ENCODE measurements at regions not wholly inside any gene's neighbourhood (a gene's known extent, or its start where the extent isn't known, plus 50 kb on each side); places are given as distances from the start of the nearest gene placed in this dataset.

DNA sequence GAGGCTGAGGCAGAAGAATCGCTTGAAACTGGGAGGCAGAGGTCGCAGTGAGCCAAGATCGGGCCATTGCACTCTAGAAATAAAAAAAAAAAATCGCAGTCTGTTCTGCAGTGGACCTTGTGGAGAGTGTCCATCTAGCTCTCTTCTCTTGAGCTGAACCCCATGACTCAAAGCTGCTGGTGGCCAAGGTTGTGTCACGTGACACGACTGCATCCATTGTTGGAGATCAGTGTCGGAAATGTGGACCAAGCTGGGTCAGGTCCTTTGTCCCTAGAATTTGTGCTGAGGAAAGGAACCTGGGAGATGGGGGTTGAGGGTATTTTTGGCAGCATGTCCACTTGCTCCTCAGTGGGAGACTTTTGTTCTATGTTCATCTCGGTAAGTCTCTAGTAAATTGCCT lies 564.8 kb upstream of the CDH4 start:
- H3K4me2 ChIP-seq, result no peak overlapping the region
- ChIA-PET POLR2A (no interaction called here), CTCF (no interaction called here)
- H3K4me1 ChIP-seq, result no peaks in the 10 kb centered on the region
- TF ChIP-seq ZC3H11A (IDR thresholded peaks at IDR 0.05), result no peak
- TF ChIP-seq, protein P1, sequence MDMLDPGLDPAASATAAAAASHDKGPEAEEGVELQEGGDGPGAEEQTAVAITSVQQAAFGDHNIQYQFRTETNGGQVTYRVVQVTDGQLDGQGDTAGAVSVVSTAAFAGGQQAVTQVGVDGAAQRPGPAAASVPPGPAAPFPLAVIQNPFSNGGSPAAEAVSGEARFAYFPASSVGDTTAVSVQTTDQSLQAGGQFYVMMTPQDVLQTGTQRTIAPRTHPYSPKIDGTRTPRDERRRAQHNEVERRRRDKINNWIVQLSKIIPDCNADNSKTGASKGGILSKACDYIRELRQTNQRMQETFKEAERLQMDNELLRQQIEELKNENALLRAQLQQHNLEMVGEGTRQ (IDR thresholded peaks at IDR 0.05), result peak; percentile 53
- H3K9me3 ChIP-seq, result 0 out of 3 replicates have a peak, but pooled peaks cover 2% of the 10 kb centered on the region
- no peak for ATAC-seq
- FAIRE-seq, result no peak
- H3K27ac ChIP-seq, result no peak overlapping the region
- 21% methylated on average over 8 of the region's 8 CpGs for WGBS (ENCODE audit: missing lambda C conversion rate)
- no peak for DNase-seq (ENCODE audit: low read depth in 1 of 2, low spot score in 1 of 2)
- H3K4me3 ChIP-seq, result no peak overlapping the region

DNA sequence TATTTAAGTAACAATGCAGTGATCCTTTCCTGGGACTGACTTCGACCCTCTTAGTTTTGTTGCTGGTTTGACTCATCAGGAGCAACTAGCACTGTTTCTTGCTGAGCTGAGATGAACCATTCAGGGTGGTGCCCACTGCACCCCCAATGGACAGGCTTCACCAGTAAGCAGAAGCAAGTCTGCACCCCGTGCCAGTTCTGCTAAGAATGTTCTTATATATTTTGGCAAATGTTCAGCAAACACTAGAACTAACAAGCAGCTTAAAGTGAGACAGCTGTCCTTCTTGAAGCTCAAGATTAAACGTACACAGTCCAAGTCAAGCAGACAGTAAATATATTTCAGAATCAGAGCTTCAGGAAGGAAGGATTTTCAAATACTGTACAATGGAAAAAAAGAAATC lies 561.3 kb upstream of the CDH4 start:
- H3K9me3 ChIP-seq, result no peaks in the 10 kb centered on the region
- ChIA-PET CTCF (no interaction called here), POLR2A (no interaction called here)
- DNase-seq (ENCODE audit: low read depth in 1 of 2, low spot score in 1 of 2) (no peak), ATAC-seq (no peak), FAIRE-seq (no peak)
- TF ChIP-seq CHD2 (IDR thresholded peaks at IDR 0.05; ENCODE audit: low read length, partially characterized antibody), result no peak
- TF ChIP-seq, protein P2, sequence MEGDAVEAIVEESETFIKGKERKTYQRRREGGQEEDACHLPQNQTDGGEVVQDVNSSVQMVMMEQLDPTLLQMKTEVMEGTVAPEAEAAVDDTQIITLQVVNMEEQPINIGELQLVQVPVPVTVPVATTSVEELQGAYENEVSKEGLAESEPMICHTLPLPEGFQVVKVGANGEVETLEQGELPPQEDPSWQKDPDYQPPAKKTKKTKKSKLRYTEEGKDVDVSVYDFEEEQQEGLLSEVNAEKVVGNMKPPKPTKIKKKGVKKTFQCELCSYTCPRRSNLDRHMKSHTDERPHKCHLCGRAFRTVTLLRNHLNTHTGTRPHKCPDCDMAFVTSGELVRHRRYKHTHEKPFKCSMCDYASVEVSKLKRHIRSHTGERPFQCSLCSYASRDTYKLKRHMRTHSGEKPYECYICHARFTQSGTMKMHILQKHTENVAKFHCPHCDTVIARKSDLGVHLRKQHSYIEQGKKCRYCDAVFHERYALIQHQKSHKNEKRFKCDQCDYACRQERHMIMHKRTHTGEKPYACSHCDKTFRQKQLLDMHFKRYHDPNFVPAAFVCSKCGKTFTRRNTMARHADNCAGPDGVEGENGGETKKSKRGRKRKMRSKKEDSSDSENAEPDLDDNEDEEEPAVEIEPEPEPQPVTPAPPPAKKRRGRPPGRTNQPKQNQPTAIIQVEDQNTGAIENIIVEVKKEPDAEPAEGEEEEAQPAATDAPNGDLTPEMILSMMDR (IDR thresholded peaks at IDR 0.05), result no peak
- no peak for TF ChIP-seq CBX2 (IDR thresholded peaks at IDR 0.05; ENCODE audit: borderline replicate concordance, low read depth)
- no peak for TF ChIP-seq FOSB (CRISPR knock-in tag; IDR thresholded peaks at IDR 0.05)
- TF ChIP-seq HOXA7 (CRISPR knock-in tag; IDR thresholded peaks at IDR 0.05), result no peak
- no peaks in the 10 kb centered on the region for H3K4me1 ChIP-seq
- no peak overlapping the region for H3K4me3 ChIP-seq
- 3% methylated on average over 3 of the region's 3 CpGs for WGBS (ENCODE audit: missing lambda C conversion rate)
- no peak overlapping the region for H3K4me2 ChIP-seq
- no peak overlapping the region for H3K27ac ChIP-seq

DNA sequence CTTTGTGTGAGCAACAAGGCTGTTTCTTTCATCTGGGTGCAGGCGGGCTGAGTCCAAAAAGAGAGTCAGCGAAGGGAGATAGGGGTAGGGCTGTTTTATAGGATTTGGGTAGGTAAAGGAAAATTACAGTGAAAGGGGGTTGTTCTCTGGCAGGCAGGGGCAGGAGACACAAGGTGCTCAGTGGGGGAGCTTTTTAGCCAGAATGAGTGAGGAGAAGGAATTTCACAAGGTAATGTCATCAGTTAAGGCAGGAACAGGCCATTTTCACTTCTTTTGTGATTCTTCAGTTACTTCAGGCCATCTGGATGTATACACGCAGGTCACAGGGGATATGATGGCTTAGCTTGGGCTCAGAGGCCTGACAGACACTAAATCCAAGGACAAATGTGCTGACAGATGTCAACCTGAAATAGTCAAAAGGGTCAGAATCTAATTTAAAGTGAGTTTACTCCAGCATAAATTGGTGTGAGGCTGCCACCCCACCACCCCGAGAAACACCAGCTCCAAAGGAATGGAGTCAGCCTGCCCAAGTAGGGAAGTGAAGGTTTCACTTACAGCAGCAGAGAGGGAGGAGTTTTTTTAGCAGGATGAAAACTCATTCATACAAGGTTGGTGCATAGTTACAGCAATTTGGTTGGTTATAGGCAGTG lies 560.0 kb upstream of the CDH4 start:
- POLR2A ChIA-PET, result no interaction called here
- Histone ChIP-seq H3K4me2 (no peak overlapping the region), H3K9me3 (no peaks in the 10 kb centered on the region), H3K4me3 (no peak overlapping the region), H3K27ac (no peak overlapping the region), H3K4me1 (no peaks in the 10 kb centered on the region)
- DNase-seq (ENCODE audit: low read depth in 1 of 2, low spot score in 1 of 2), result no peak
- CTCF ChIA-PET, result no interaction called here
- FAIRE-seq, result no peak
- 2% methylated on average over 4 of the region's 4 CpGs for WGBS (ENCODE audit: missing lambda C conversion rate)
- ATAC-seq, result no peak
- TF ChIP-seq ZC3H11A (IDR thresholded peaks at IDR 0.05) (no peak), JUN (IDR thresholded peaks at IDR 0.05) (no peak), BHLHE40 (IDR thresholded peaks at IDR 0.05; ENCODE audit: low read depth, low read length) (no peak), SREBF2 (IDR thresholded peaks at IDR 0.05) (no peak), POLR2AphosphoS2 (conservative IDR thresholded peaks at IDR 0.05; ENCODE audit: low read length) (no peak), EHF (CRISPR knock-in tag; IDR thresholded peaks at IDR 0.05) (no peak), PHF8 (IDR thresholded peaks at IDR 0.05; ENCODE audit: borderline replicate concordance, low read depth) (no peak), ZFP36 (IDR thresholded peaks at IDR 0.05; ENCODE audit: borderline replicate concordance, partially characterized antibody) (no peak), FOXS1 (CRISPR knock-in tag; IDR thresholded peaks at IDR 0.05) (no peak)
- TF ChIP-seq, protein P3, sequence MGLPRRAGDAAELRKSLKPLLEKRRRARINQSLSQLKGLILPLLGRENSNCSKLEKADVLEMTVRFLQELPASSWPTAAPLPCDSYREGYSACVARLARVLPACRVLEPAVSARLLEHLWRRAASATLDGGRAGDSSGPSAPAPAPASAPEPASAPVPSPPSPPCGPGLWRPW (IDR thresholded peaks at IDR 0.05), result no peak
- TF ChIP-seq, protein P4, sequence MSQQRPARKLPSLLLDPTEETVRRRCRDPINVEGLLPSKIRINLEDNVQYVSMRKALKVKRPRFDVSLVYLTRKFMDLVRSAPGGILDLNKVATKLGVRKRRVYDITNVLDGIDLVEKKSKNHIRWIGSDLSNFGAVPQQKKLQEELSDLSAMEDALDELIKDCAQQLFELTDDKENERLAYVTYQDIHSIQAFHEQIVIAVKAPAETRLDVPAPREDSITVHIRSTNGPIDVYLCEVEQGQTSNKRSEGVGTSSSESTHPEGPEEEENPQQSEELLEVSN (IDR thresholded peaks at IDR 0.05; ENCODE audit: borderline replicate concordance, low read depth), result no peak
